ENCODE measurements at regions not wholly inside any gene's neighbourhood (a gene's known extent, or its start where the extent isn't known, plus 50 kb on each side); places are given as distances from the start of the nearest gene placed in this dataset.

DNA sequence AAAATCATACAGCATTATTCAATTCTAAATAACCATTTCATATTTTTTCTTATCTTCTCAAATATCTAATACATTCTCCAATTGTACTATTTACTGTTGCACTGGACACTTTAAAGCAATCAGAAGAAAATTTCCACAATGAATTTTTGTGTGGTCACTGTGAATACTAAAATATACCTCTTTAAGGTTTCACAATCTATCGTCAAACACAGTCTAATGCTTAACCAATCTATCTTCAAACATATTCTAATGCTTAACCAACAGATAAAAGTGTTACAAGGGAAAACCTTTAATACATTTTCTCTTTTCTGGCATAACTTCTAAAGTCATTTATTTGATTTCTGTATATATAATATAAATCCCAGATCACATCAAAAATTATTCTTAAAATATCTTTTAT is 2035.5 kb upstream of the CDH6 start (continued):
- TF ChIP-seq CHD7 (IDR thresholded peaks at IDR 0.05; ENCODE audit: insufficient replicate concordance, low read length): no peak
- no peak for TF ChIP-seq SIRT6 (IDR thresholded peaks at IDR 0.05; ENCODE audit: low read length)
- no peak for TF ChIP-seq RBBP5 (IDR thresholded peaks at IDR 0.05; ENCODE audit: borderline replicate concordance, low read depth, low read length)
- TF ChIP-seq CEBPB (IDR thresholded peaks at IDR 0.05; ENCODE audit: low read depth, low read length): no peak
- TF ChIP-seq ASH2L (IDR thresholded peaks at IDR 0.05; ENCODE audit: low read length): no peak
- no peak for TF ChIP-seq BCL11A (IDR thresholded peaks at IDR 0.05; ENCODE audit: low read depth in 2 of 2, low read length in 2 of 2)

All from H1 (cell line).